NCI-H82 treated with DMSO at 0.1 percent for 48 hours (cell line): ENCODE measurements at regions not wholly inside any gene's neighbourhood (a gene's known extent, or its start where the extent isn't known, plus 50 kb on each side); places are given as distances from the start of the nearest gene placed in this dataset.

Experiments used
- DNase-seq: peaks from one replicate; lab custom pipeline; 2025; ENCODE audit not compliant: unreplicated experiment; lab: John Stamatoyannopoulos, UW

- no peak for DNase-seq
Measured at GRCh38 chr1:62370594-62370993, 51.4 kb upstream of the KANK4 start.

- no peak for DNase-seq
Measured at GRCh38 chr1:62371375-62371774, 52.1 kb upstream of the KANK4 start.

DNA sequence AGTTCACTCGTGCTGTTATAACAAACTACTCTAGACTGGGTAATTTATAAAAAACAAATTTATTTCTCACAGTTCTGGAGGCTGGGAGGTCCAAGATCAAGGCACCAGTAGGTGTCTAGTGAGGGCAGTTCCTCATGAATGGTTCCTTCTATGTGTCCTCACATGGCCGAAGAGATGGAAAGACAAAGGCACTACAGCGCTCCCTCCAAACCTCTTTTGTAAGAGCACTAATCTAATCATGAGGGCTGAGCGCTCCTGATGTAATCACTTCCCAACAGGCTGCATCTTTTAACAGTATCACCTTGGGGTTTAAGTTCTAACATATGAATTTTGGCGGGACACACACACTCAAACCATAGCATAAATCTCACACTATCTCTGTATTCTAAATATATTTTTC, 54.0 kb upstream of the KANK4 start:
- DNase-seq = peak; percentile 20

- peak; percentile 7 for DNase-seq
Measured at GRCh38 chr1:62377043-62377562, 57.9 kb upstream of the KANK4 start.

DNA sequence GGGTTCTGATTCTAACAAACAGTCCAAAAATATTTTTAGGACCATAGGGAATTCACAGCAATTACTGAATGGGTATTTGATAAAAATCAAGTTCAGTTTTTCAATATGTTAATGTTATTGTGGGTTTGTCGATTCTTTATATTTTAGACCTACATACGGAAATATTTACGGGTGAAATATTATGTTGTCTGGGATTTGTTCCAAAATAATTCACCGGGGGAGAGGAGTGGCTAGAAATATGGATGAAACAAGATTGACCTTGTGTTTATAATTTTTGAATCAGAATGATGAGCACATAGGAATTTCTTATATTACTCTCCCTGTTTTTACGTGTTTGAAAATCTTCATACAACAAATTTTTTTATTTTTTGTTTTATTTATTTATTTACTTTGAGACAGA, 56.7 kb upstream of the USP1 start:
- no peak for DNase-seq

GRCh38 chr1:62381831-62382657, 54.8 kb upstream of the USP1 start:
- DNase-seq = no peak

DNA sequence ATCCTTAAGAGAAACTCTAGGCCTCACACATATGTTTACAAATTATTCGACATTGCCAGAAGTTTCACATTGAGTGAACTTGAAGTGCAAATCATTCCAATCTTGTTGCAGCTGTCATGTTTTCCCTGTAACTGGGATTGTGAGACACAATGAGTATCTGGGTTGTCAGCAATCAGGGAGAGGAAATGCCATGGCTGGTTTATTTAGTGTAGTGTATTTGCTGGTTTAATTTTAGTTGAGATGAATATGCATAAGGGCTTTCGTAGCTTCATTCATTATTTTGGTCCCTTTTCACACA, 54.2 kb upstream of the USP1 start:
- DNase-seq = no peak

DNA sequence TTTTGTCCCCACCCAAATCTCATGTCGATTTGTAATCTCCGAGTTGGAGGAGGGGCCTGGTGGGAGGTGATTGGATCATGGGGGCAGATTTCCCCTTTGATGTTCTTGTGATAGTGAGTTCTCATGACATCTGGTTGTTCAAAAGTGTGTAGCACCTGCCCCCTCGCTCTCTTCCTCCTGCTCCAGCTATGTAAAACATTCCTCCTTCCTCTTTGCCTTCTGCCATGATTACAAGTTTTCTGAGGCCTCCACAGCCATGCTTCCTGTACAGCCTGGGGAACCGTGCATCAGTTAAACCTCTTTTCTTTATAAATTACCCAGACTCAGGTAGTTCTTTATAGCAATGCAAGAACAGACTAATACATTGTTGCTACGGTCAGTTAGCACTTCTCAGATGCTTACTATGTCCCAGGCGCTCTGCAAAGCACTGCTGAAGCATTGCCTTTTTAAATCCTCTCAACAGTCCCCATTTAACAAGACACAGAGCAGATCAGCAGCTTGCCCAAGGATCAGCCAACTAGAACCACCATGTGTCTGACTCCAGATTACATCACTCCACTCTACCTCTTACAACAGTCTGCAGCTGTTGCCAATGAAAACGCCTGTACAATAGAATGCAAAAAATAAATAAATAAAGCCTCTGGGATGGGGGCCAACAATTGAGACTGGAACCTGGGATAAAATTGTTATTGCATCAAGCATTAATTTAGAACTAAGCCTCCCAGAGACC, 52.4 kb upstream of the USP1 start:
- DNase-seq = peak; percentile 94

DNA sequence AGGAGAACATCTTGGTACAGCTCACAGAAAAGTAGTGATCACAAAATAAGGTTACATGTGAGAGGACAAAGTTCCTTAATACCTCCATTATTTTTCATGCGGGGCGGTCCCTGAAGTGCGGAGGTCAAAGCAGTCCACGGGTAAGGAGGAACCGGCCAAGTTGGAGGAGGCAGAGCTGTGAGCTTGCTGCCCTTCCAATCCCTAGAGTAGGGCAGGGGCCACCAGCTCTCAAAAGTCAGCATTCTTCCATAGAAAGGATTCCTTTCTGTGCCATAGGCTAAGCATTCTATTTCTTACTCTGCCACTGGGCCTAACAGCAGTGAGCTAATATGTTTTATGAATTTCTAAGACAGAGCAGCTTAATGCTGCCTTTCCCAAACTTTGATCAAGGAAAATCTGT, 50.9 kb upstream of the USP1 start:
- DNase-seq = no peak

DNA sequence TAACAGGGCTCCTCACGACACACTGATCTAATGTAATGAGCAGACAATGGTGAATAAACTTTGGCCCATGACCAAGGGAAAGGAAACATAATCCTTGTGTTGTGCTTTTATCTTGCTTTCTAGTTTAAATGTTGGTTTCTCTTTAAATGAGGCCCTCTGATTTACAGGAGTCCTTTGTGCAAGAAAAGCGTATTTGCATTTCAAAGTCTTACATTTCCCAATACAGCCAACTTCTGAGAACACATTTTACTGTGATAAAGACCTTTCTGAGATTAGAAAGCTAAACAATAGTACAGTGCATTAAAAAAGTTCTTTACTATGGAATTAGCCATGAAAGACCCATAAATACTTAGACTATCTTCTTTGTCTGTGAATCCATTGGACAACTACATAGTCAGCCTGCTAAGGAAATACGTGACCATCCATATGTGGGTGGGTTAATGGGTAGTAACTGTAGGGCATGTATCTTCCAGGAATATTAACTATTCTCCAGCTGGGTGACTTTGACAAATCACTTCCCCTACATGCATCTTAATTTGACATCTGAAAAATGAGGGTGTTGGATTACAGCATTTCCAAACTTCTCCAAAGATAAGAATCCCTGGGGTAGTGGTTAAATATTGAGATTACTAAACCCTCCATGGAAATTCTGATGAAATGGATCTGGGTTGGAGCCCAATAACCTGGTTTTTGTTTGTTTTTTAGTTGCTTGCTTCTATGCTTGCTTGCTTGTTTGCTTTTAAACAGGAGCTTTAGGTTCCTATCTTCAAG, 50.3 kb upstream of the USP1 start:
- no peak for DNase-seq
